Heart right ventricle (tissue), 16 donors: ENCODE measurements at regions not wholly inside any gene's neighbourhood (a gene's known extent, or its start where the extent isn't known, plus 50 kb on each side); places are given as distances from the start of the nearest gene placed in this dataset.

Source experiments
- ATAC-seq, 8 donors: fragments of 200-7000 bp; cut with Tn5 transposase; one replicate each; pipeline ENCODE4 v1.9.1; 2020; ENCODE audit warnings: mild to moderate bottlenecking in 8 of 8, moderate library complexity in 8 of 8, moderate number of reproducible peaks in 1 of 8
- DNase-seq, 2 donors: peaks; one replicate each; pipeline ENCODE4 v3.0.0-alpha.2; 2020
- H3K27ac ChIP-seq, 10 donors: fragments of 200-600 bp; sonication (generic) in 2 of 10; one replicate each; pipeline versions ENCODE4 v1.5.0 to v1.8.0; 2020 to 2022; ENCODE audit warnings: mild to moderate bottlenecking in 3 of 10
- H3K27me3 ChIP-seq, 7 donors: fragments of 200-600 bp; one replicate each; pipeline ENCODE4 v1.8.0; 2021 to 2022; ENCODE audit warnings: mild to moderate bottlenecking in 2 of 7
- H3K36me3 ChIP-seq, 9 donors: fragments of 200-600 bp; sonication (generic) in 1 of 9; one replicate each; pipeline versions ENCODE4 v1.5.0 to v1.8.0; 2020 to 2022; ENCODE audit warnings: mild to moderate bottlenecking in 2 of 9
- H3K4me1 ChIP-seq, 9 donors: fragments of 200-600 bp; sonication (generic) in 1 of 9; one replicate each; pipeline versions ENCODE4 v1.5.0 to v1.8.0; 2020 to 2022; ENCODE audit warnings: mild to moderate bottlenecking in 4 of 9
- H3K4me3 ChIP-seq, 10 donors: fragments of 200-600 bp; sonication (generic) in 2 of 10; one replicate each; pipeline versions ENCODE4 v1.5.0 to v1.8.0; 2020 to 2022; ENCODE audit warnings: mild to moderate bottlenecking in 7 of 10, moderate library complexity in 2 of 10
- H3K9me3 ChIP-seq, 11 donors: fragments of 200-600 bp in 10 of 11; sonication (generic) in 2 of 11; one replicate each; pipeline versions ENCODE4 v1.5.0 to v1.8.0; 2013 to 2022; ENCODE audit warnings: mild to moderate bottlenecking in 2 of 11, control low read depth in 1 of 11, moderate library complexity in 1 of 11
- WGBS, 2 donors: extraction: QIAGEN DNeasy Blood & Tissue Kit; methylation state at CpG; one replicate each; pipeline ENCODE4 v1.1.7; 2013; ENCODE audit warnings: inconsistent platforms in 1 of 2; 5-methylcytosine and 5-hydroxymethylcytosine counted together
- intact Hi-C, 10 donors: fragments of 100-400 bp; cut with DNase I; formaldehyde crosslinking; loops; one replicate each; pipeline versions ENCODE4 v1.11.1 to v1.14.2; 2022
- TF ChIP-seq, protein P1 (sequence below), 9 donors: fragments of 200-600 bp; sonication (generic) in 2 of 9; IDR thresholded peaks; one replicate each; pipeline versions ENCODE4 v1.5.0 to v1.8.0; 2021 to 2022; ENCODE audit warnings: antibody characterized with exemption in 9 of 9, mild to moderate bottlenecking in 5 of 9, moderate library complexity in 1 of 9
- donor health status: Arrhythmogenic right ventricular cardiomyopathy.
- donor health status: ischemic (EF 13 %, LVEDD 7.1; RV severe dilation, severe dysfunction).
- donor health status: healthy with polysubstance abuse.
- donor health status: DM: no; HTN: yes; CAD: no.
- donor health status: DM: no; HTN: no; CAD: no.
- donor health status: ischemic (EF 25% LVEDD 6.9; RV normal size, moderate dysfunction).
- donor health status: ischemic (EF 25% LVEDD 5.7; RV mildly dilated, moderate dysfunction).
- donor health status: healthy.
- donor health status: DM: yes; HTN: yes; CAD: no.
- donor health status: Ischemic cardiomyopathy.
- donor health status: ischemic (EF 35%, LVEDD 5.7; RV mildly dilated, moderate dysfunction).
- donor health status: nonischemic (EF 11% LVEDD 7.7; RV severe dilation, severe dysfunction).
- donor health status: DM: yes; HTN: yes; CAD: no.
- donor health status: PGD.
- donor health status: ischemic (EF 29% LVEDD 5.4; RV normal size, mild dysfunction).
- donor health status: nonischemic (EF 23%, LVEDD 6.1; RV moderate dilation, normal function).

DNA sequence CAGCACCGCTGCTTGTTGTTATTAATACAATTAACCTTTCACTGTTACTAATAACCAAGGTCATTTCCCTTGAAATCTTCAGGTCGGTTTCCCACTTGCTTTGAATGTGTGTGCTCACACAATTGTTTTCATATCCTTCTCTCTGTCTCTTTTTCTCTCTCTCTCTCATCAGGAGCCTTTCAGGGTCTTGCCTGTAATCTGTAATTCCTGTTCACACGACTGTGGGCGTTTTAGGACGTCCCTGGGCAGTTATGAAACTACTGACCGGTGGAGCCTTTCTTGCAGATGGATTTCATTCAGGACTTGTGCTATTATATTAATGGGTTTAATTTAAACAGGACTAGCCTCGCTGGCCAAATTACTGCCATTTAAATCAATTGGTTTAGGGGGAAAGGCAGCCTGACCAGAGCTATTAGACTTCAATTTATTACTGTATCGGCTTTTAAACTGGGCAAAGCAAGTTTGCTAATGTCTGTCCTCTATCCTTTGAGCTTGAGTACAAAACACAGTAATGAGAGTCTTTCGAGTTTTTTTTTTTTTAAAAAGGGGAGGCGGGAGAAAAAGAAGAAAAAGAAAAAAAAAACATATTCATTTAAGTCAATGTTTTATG, 316.0 kb upstream of the TLE4 start:
- intact Hi-C loops, result no loop called here
- 57 to 62% methylated on average over 10 of the region's 10 CpGs for WGBS, 2 donors
- Histone ChIP-seq H3K36me3 (no peaks in the 10 kb centered on the region), H3K4me1 (peaks cover 0 to 8% (median 0%) of the 10 kb centered on the region in 9 donors), H3K4me3 (no peak overlapping the region), H3K9me3 (no peaks in the 10 kb centered on the region), H3K27ac (no peak overlapping the region), H3K27me3 (peaks cover 0 to 25% (median 17%) of the 10 kb centered on the region in 7 donors)
- ATAC-seq (no peak), DNase-seq (no peak)
- TF ChIP-seq, protein P1, sequence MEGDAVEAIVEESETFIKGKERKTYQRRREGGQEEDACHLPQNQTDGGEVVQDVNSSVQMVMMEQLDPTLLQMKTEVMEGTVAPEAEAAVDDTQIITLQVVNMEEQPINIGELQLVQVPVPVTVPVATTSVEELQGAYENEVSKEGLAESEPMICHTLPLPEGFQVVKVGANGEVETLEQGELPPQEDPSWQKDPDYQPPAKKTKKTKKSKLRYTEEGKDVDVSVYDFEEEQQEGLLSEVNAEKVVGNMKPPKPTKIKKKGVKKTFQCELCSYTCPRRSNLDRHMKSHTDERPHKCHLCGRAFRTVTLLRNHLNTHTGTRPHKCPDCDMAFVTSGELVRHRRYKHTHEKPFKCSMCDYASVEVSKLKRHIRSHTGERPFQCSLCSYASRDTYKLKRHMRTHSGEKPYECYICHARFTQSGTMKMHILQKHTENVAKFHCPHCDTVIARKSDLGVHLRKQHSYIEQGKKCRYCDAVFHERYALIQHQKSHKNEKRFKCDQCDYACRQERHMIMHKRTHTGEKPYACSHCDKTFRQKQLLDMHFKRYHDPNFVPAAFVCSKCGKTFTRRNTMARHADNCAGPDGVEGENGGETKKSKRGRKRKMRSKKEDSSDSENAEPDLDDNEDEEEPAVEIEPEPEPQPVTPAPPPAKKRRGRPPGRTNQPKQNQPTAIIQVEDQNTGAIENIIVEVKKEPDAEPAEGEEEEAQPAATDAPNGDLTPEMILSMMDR (IDR thresholded peaks at IDR 0.05), result no peak

DNA sequence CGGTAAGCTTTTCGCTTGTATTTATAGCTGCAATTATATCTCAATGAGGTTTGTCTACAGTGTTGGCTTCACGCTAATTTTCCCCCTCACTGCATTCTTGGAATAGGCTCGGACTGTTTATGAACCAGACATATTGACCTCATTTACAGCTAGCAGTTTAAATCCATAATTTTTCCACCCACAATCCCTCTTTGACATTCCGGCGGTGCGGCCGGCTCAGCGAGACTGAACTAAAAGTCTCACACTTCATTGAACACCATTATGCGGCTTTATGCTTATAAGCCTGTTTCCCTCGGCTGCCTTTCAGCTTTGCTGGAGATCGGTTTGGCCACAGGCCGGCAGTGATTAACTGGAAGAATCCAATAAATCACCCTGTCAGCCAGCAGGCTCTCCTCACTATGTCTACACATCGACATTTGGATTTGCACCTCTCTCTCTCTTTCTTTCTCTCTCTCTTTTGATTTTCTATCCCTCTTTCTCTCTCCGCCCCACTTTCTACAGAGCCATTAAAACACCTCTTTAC, 315.0 kb upstream of the TLE4 start:
- peak overlapping the region in 4 of 10 donors; percentile 1 to 22 (median 16) for H3K4me3 ChIP-seq
- intact Hi-C loops, result no loop called here
- H3K27ac ChIP-seq, result no peak overlapping the region
- peaks cover 0 to 25% (median 17%) of the 10 kb centered on the region in 7 donors for H3K27me3 ChIP-seq
- ATAC-seq (no peak), DNase-seq (no peak)
- 51 to 60% methylated on average over 15 of the region's 15 CpGs for WGBS, 2 donors
- no peaks in the 10 kb centered on the region for H3K36me3 ChIP-seq
- H3K4me1 ChIP-seq, result peaks cover 0 to 8% (median 0%) of the 10 kb centered on the region in 9 donors
- no peaks in the 10 kb centered on the region for H3K9me3 ChIP-seq
- TF ChIP-seq, protein P1 (IDR thresholded peaks at IDR 0.05), result no peak

DNA sequence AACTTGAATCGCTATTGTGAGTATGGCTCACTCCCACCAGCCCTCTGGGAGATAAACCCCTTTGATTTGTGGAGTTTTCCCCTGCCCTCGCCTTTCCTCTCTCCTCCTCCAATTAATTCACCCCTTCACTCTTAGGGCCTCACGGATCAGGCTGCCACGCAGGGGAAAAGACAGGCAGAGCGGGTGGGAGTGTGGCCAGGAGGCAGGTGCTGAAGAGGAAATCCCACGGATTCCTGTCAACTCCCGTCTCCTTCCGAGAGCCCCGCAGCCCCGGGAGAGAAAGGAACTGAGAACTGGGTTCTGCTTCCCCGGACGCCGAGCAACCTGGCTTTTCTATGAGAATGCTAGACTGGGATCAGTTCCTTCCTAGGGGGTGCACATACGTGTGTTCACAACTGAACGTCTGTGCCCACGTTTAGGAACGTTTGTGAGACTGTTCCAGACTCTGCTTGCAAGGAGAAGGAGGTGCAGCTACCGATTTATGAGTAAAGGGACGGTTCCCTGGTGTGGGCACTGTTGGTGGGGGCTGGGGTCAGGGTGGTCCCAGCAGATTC, 314.5 kb upstream of the TLE4 start:
- no peak overlapping the region for H3K27ac ChIP-seq
- no peak for ATAC-seq
- H3K36me3 ChIP-seq, result no peaks in the 10 kb centered on the region
- 18 to 28% methylated on average over 19 of the region's 19 CpGs for WGBS, 2 donors
- no peaks in the 10 kb centered on the region for H3K9me3 ChIP-seq
- peak overlapping the region in 4 of 10 donors; percentile 1 to 22 (median 16) for H3K4me3 ChIP-seq
- DNase-seq, result no peak
- intact Hi-C loops, result no loop called here
- TF ChIP-seq, protein P1 (IDR thresholded peaks at IDR 0.05), result no peak
- H3K27me3 ChIP-seq, result peaks cover 0 to 25% (median 17%) of the 10 kb centered on the region in 7 donors
- H3K4me1 ChIP-seq, result peaks cover 0 to 8% (median 0%) of the 10 kb centered on the region in 9 donors

DNA sequence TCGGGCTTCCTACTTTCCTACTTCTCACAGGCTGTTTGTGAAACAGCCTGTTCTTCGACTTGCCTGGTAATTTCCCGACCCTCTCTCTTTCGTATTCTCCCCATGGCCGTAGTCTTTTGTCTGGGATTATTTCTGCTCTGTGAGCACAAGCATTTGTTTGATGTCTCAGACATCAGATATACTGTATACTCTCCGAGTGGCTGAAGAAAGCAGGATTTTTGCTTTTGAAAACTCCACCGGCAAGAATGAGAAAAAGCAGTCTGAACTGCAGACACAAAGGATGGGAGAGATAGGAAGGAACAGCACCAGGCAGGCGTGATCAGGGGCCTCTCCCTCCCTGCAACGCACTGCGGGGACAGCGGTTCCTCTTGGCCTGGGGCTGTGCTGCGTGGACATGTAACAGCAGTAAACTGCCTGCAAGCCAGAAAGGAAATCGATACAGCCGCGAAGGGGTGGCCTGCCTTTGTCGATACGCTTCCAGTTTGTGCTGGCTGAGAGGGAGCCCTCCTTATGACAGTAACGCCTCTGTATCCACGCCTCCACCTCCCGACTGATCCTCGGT, 313.9 kb upstream of the TLE4 start:
- Histone ChIP-seq H3K4me1 (peaks cover 0 to 8% (median 0%) of the 10 kb centered on the region in 9 donors), H3K9me3 (no peaks in the 10 kb centered on the region), H3K27me3 (peaks cover 0 to 25% (median 17%) of the 10 kb centered on the region in 7 donors), H3K36me3 (no peaks in the 10 kb centered on the region), H3K4me3 (peak overlapping the region in 1 of 10 donors; percentile 22), H3K27ac (no peak overlapping the region)
- intact Hi-C loops, result no loop called here
- TF ChIP-seq, protein P1 (IDR thresholded peaks at IDR 0.05), result no peak
- 61 to 78% methylated on average over 21 of the region's 21 CpGs for WGBS, 2 donors
- ATAC-seq (no peak), DNase-seq (no peak)
